K562 (cell line): ENCODE measurements at regions not wholly inside any gene's neighbourhood (a gene's known extent, or its start where the extent isn't known, plus 50 kb on each side); places are given as distances from the start of the nearest gene placed in this dataset.

Experiments
- ATAC-seq: fragments of 200-7000 bp; cut with Tn5 transposase; 3 replicates; pipeline ENCODE4 v1.9.1; 2020; ENCODE audit warnings: moderate library complexity
- BruUV-seq: library from RNA; stranded (reverse); fragments of 400-500 nt; replicated peaks from 2 replicates; lab custom pipeline; 2021; lab: Mats Ljungman, UMichigan
- CTCF ChIA-PET: fragments of 300-600 bp; formaldehyde crosslinking; extraction: SDS; loops from one replicate; lab custom pipeline; 2021; ENCODE audit warnings: low intra/inter-chr PET ratio; lab: Yijun Ruan, JAX
- POLR2A ChIA-PET: fragments of 300-600, 350-650 bp; sonication (Branson Sonifier 250); formaldehyde crosslinking; extraction: SDS; loops from one replicate; lab custom pipeline; 2021; ENCODE audit warnings: antibody characterized with exemption, inconsistent platforms; lab: Yijun Ruan, JAX
- DNase-seq, 4 experiments: peaks; one replicate each; pipeline versions ENCODE4 v3.0.0 to v3.0.0-alpha.2; 2011 to 2018; ENCODE audit warnings: low spot score in 3 of 4, mixed read lengths in 3 of 4; ENCODE audit errors: extremely low read depth in 1 of 4
- FAIRE-seq: peaks from 2 replicates; lab custom pipeline; 2011; peaks lifted over from hg19 to GRCh38; lab: Jason Lieb, UNC
- H2AFZ ChIP-seq: 2 replicates; pipeline ENCODE4 v1.6.0; 2011; ENCODE audit warnings: low read depth, low read length, control low read depth, inconsistent platforms
- H3K27ac ChIP-seq: fragments of 200-600 bp; 3 replicates; pipeline ENCODE4 v1.8.0; 2011; ENCODE audit warnings: low read depth, mild to moderate bottlenecking, control low read depth, inconsistent platforms, low read length, moderate library complexity, mixed read lengths; ENCODE audit errors: extremely low read depth
- H3K27me3 ChIP-seq, 2 experiments: fragments of 300-600 bp in 1 of 2; 2 replicates in 1 of 2; 3 replicates in 1 of 2; pipeline versions ENCODE4 v1.6.0 to v1.8.0; 2011; ENCODE audit warnings: inconsistent platforms in 2 of 2, low read length in 2 of 2, mild to moderate bottlenecking in 1 of 2, mixed read lengths in 1 of 2, moderate library complexity in 1 of 2; ENCODE audit not compliant: control insufficient read depth in 2 of 2, insufficient read depth in 2 of 2
- H3K36me3 ChIP-seq: fragments of 300-600 bp; 3 replicates; pipeline ENCODE4 v1.8.0; 2011; ENCODE audit warnings: mild to moderate bottlenecking, low read length, inconsistent platforms; ENCODE audit not compliant: control insufficient read depth, insufficient read depth
- H3K4me1 ChIP-seq, 2 experiments: fragments of 200-600 bp in 1 of 2; replicated peaks in 1 of 2; 2 replicates in 1 of 2; 3 replicates in 1 of 2; pipeline versions ENCODE4 v1.5.1 to v1.8.0; 2011; ENCODE audit warnings: inconsistent platforms in 2 of 2, low read length in 2 of 2, mild to moderate bottlenecking in 1 of 2, mixed read lengths in 1 of 2, moderate library complexity in 1 of 2; ENCODE audit not compliant: control insufficient read depth in 2 of 2, insufficient read depth in 2 of 2
- H3K4me2 ChIP-seq: 2 replicates; pipeline ENCODE4 v1.6.1; 2011; ENCODE audit warnings: low read length, control low read depth, inconsistent platforms, mixed read lengths; ENCODE audit not compliant: insufficient read depth
- H3K4me3 ChIP-seq: fragments of 200-600 bp; sonication (generic), shearing (Covaris generic); 2 replicates; pipeline ENCODE4 v1.5.1; 2016; ENCODE audit warnings: control low read depth, inconsistent platforms
- H3K79me2 ChIP-seq: fragments of 200-600 bp; 3 replicates; pipeline ENCODE4 v1.8.0; 2011; ENCODE audit warnings: low read length, inconsistent platforms; ENCODE audit not compliant: control insufficient read depth, insufficient read depth
- H3K9ac ChIP-seq, 2 experiments: 2 replicates each; pipeline versions ENCODE4 v1.6.0 to v1.6.1; 2011; ENCODE audit warnings: low read depth in 2 of 2, low read length in 2 of 2, control low read depth in 1 of 2, inconsistent platforms in 1 of 2, mild to moderate bottlenecking in 1 of 2, mixed read lengths in 1 of 2; ENCODE audit not compliant: insufficient read depth in 1 of 2
- H3K9me1 ChIP-seq: one replicate; pipeline ENCODE4 v1.6.0; 2011; ENCODE audit warnings: inconsistent platforms, mild to moderate bottlenecking, low read length, moderate library complexity; ENCODE audit not compliant: control insufficient read depth, insufficient read depth
- H3K9me3 ChIP-seq: replicated peaks from 2 replicates; pipeline ENCODE4 v1.5.1; 2011; ENCODE audit warnings: low read depth, low read length, inconsistent platforms; ENCODE audit not compliant: control insufficient read depth, insufficient read depth
- H4K20me1 ChIP-seq: replicated peaks from 2 replicates; pipeline ENCODE4 v1.6.1; 2011; ENCODE audit warnings: low read length, inconsistent platforms, mixed read lengths; ENCODE audit not compliant: control insufficient read depth, insufficient read depth
- ARID3B ChIP-seq: fragments of 250-450 bp; sonication (Bioruptor Pico); IDR thresholded peaks from 2 replicates; pipeline ENCODE4 v1.4.0; 2020; ENCODE audit warnings: borderline replicate concordance
- ASH1L ChIP-seq: fragments of 450-650 bp; IDR thresholded peaks from 2 replicates; pipeline ENCODE4 v1.6.1; 2018; ENCODE audit warnings: borderline replicate concordance, mild to moderate bottlenecking, low read depth; ENCODE audit not compliant: partially characterized antibody
- BRF2 ChIP-seq: IDR thresholded peaks from 3 replicates; pipeline ENCODE4 v1.6.1; 2011; ENCODE audit warnings: borderline replicate concordance, mild to moderate bottlenecking; ENCODE audit not compliant: insufficient read length, insufficient read depth
- C11orf30 ChIP-seq: fragments of 450-650 bp; IDR thresholded peaks from 2 replicates; pipeline ENCODE4 v1.6.1; 2016; ENCODE audit warnings: low read depth, mild to moderate bottlenecking
- HEY1 ChIP-seq: fragments of 250-450 bp; sonication (Bioruptor Pico); IDR thresholded peaks from 2 replicates; pipeline ENCODE4 v1.5.0; 2020; ENCODE audit warnings: mild to moderate bottlenecking, moderate library complexity, borderline replicate concordance
- KLF16 ChIP-seq: IDR thresholded peaks from 2 replicates; pipeline ENCODE4 v1.6.1; 2016; ENCODE audit warnings: antibody characterized with exemption
- MAFF ChIP-seq: IDR thresholded peaks from 2 replicates; pipeline ENCODE4 v1.6.1; 2012; ENCODE audit warnings: low read length, improper control_type of control experiment
- MAFG ChIP-seq: fragments of 450-650 bp; conservative IDR thresholded peaks from 2 replicates; pipeline ENCODE4 v1.6.1; 2016; ENCODE audit warnings: missing genetic modification characterization, missing compliant biosample characterization
- MAFK ChIP-seq: IDR thresholded peaks from 2 replicates; pipeline ENCODE4 v1.6.1; 2011; ENCODE audit warnings: low read length, improper control_type of control experiment
- MECOM ChIP-seq: fragments of 250-450 bp; sonication (Bioruptor Pico); IDR thresholded peaks from 2 replicates; pipeline ENCODE4 v1.8.0; 2022; ENCODE audit warnings: inconsistent platforms
- PCBP2 ChIP-seq: fragments of 200-400 bp; formaldehyde crosslinking; IDR thresholded peaks from 2 replicates; pipeline ENCODE4 v1.6.1; 2018; ENCODE audit warnings: low read length, low read depth, mild to moderate bottlenecking, moderate library complexity; ENCODE audit not compliant: poor library complexity, severe bottlenecking
- TRIM24 ChIP-seq, 2 experiments: fragments of 450-650 bp; IDR thresholded peaks; 2 replicates each; pipeline ENCODE4 v1.6.1; 2016
- U2AF1 ChIP-seq: fragments of 200-400 bp; formaldehyde crosslinking; optimal IDR thresholded peaks from 2 replicates; pipeline ENCODE3; 2017; ENCODE audit warnings: mild to moderate bottlenecking, low read depth, low read length, moderate library complexity
- ZC3H11A ChIP-seq: IDR thresholded peaks from 2 replicates; pipeline ENCODE4 v1.6.1; 2012; ENCODE audit warnings: low read depth, low read length, improper control_type of control experiment
- ZNF23 ChIP-seq: fragments of 250-450 bp; sonication (Bioruptor Pico); IDR thresholded peaks from 2 replicates; pipeline ENCODE4 v1.4.0; 2020; ENCODE audit warnings: mild to moderate bottlenecking
- ZNF282 ChIP-seq: sonication (generic); formaldehyde crosslinking; IDR thresholded peaks from 2 replicates; pipeline ENCODE4 v1.8.1; 2023; ENCODE audit warnings: missing genetic modification reagents
- ZNF316 ChIP-seq: fragments of 450-650 bp; IDR thresholded peaks from 2 replicates; pipeline ENCODE4 v1.6.1; 2016
- WGBS: fragments of 100-300 bp; shearing (Covaris generic); methylation state at CpG from one replicate; pipeline ENCODE4 v1.1.6; 2016; ENCODE audit warnings: low coverage, mixed read lengths; ENCODE audit not compliant: insufficient coverage; ENCODE audit errors: missing lambda C conversion rate; 5-methylcytosine and 5-hydroxymethylcytosine counted together
- in situ Hi-C: fragments of 300-500 bp; cut with MboI; formaldehyde crosslinking; loops from 4 replicates; pipeline ENCODE4 v1.15.0; 2018; ENCODE audit warnings: inconsistent platforms, mixed read lengths
- intact Hi-C: fragments of 100-400 bp; cut with micrococcal nuclease; formaldehyde crosslinking; loops from 2 replicates; pipeline ENCODE4 v1.14.2; 2022
- TF ChIP-seq, protein P1 (sequence below): sonication (generic); formaldehyde crosslinking; IDR thresholded peaks from 2 replicates; pipeline ENCODE4 v1.8.1; 2023; ENCODE audit warnings: missing genetic modification reagents, mild to moderate bottlenecking, borderline replicate concordance

GRCh38 chr18:41459656-41460055, 495.4 kb upstream of the PIK3C3 start:
- in situ Hi-C loops: no loop called here
- no peak overlapping the region for H3K4me3 ChIP-seq
- no peaks in the 10 kb centered on the region for H3K27me3 ChIP-seq
- H3K79me2 ChIP-seq: no peaks in the 10 kb centered on the region
- no peak overlapping the region for H2AFZ ChIP-seq
- no peak for DNase-seq
- ChIA-PET CTCF (no interaction called here), POLR2A (no interaction called here)
- H3K27ac ChIP-seq: no peak overlapping the region
- no peak overlapping the region for H3K9ac ChIP-seq
- intact Hi-C loops: no loop called here
- H3K36me3 ChIP-seq: no peaks in the 10 kb centered on the region
- no TSS peak for BruUV-seq
- no peak overlapping the region for H3K4me2 ChIP-seq
- no peaks in the 10 kb centered on the region for H3K4me1 ChIP-seq
- TF ChIP-seq C11orf30 (peak; percentile 51; the same call in 1 of the 2 replicates), ZNF316 (peak; percentile 78), MAFK (peak; percentile 45; the same call in 1 of the 2 replicates), HEY1 (CRISPR knock-in tag) (no peak), MAFF (peak; percentile 51; the same call in 1 of the 2 replicates), KLF16 (no peak), ARID3B (CRISPR knock-in tag) (no peak), MAFG (tag) (peak; percentile 32; the same call in 1 of the 2 replicates), BRF2 (no peak), ZC3H11A (no peak), TRIM24 (IDR thresholded peaks at IDR 0.05) (no peak), ZNF23 (no peak), ASH1L (no peak), ZNF282 (CRISPR knock-in tag) (no peak), U2AF1 (no peak), MECOM (CRISPR knock-in tag) (no peak), PCBP2 (no peak)
- TF ChIP-seq, protein P1, sequence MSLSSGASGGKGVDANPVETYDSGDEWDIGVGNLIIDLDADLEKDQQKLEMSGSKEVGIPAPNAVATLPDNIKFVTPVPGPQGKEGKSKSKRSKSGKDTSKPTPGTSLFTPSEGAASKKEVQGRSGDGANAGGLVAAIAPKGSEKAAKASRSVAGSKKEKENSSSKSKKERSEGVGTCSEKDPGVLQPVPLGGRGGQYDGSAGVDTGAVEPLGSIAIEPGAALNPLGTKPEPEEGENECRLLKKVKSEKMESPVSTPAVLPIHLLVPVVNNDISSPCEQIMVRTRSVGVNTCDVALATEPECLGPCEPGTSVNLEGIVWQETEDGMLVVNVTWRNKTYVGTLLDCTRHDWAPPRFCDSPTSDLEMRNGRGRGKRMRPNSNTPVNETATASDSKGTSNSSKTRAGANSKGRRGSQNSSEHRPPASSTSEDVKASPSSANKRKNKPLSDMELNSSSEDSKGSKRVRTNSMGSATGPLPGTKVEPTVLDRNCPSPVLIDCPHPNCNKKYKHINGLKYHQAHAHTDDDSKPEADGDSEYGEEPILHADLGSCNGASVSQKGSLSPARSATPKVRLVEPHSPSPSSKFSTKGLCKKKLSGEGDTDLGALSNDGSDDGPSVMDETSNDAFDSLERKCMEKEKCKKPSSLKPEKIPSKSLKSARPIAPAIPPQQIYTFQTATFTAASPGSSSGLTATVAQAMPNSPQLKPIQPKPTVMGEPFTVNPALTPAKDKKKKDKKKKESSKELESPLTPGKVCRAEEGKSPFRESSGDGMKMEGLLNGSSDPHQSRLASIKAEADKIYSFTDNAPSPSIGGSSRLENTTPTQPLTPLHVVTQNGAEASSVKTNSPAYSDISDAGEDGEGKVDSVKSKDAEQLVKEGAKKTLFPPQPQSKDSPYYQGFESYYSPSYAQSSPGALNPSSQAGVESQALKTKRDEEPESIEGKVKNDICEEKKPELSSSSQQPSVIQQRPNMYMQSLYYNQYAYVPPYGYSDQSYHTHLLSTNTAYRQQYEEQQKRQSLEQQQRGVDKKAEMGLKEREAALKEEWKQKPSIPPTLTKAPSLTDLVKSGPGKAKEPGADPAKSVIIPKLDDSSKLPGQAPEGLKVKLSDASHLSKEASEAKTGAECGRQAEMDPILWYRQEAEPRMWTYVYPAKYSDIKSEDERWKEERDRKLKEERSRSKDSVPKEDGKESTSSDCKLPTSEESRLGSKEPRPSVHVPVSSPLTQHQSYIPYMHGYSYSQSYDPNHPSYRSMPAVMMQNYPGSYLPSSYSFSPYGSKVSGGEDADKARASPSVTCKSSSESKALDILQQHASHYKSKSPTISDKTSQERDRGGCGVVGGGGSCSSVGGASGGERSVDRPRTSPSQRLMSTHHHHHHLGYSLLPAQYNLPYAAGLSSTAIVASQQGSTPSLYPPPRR: no peak
- no peaks in the 10 kb centered on the region for H4K20me1 ChIP-seq
- 0% methylated on average over 2 of the region's 2 CpGs for WGBS
- H3K9me3 ChIP-seq: no peaks in the 10 kb centered on the region
- no peak for FAIRE-seq
- no peaks in the 10 kb centered on the region for H3K9me1 ChIP-seq
- no peak for ATAC-seq
